ENCODE measurements at regions not wholly inside any gene's neighbourhood (a gene's known extent, or its start where the extent isn't known, plus 50 kb on each side); places are given as distances from the start of the nearest gene placed in this dataset.

- TF ChIP-seq, protein P1, sequence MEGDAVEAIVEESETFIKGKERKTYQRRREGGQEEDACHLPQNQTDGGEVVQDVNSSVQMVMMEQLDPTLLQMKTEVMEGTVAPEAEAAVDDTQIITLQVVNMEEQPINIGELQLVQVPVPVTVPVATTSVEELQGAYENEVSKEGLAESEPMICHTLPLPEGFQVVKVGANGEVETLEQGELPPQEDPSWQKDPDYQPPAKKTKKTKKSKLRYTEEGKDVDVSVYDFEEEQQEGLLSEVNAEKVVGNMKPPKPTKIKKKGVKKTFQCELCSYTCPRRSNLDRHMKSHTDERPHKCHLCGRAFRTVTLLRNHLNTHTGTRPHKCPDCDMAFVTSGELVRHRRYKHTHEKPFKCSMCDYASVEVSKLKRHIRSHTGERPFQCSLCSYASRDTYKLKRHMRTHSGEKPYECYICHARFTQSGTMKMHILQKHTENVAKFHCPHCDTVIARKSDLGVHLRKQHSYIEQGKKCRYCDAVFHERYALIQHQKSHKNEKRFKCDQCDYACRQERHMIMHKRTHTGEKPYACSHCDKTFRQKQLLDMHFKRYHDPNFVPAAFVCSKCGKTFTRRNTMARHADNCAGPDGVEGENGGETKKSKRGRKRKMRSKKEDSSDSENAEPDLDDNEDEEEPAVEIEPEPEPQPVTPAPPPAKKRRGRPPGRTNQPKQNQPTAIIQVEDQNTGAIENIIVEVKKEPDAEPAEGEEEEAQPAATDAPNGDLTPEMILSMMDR (IDR thresholded peaks at IDR 0.05): no peak
- no peak for TF ChIP-seq POLR2A (IDR thresholded peaks at IDR 0.05)
Measured at GRCh38 chr4:75287738-75288517, 226.3 kb downstream of the RCHY1 start.

Data from adrenal gland (tissue), 5 donors.